ENCODE measurements at regions not wholly inside any gene's neighbourhood (a gene's known extent, or its start where the extent isn't known, plus 50 kb on each side); places are given as distances from the start of the nearest gene placed in this dataset.

DNA sequence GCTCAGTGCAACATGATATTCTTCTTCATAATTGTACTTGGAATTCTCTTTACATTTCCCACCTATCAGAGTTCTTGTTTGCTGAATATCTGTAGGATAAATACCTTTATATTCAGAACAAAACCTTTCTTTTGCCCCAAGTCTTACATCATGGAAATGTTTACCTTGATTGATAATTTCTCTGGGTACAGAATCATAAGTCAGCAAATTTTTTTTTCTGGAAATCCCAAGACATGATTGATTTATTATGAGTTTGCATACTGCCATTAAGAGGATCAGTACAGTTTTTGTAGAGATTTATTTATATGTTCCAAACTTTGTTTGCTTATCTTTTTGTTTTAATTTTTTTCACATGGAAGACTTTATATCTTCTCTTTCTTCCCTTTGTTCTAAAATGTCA lies 699.8 kb upstream of the KIF2B start:
- Histone ChIP-seq H3K9me2 (ENCODE audit: low read depth, low read length) (no peaks in the 10 kb centered on the region), H3K9me3 (ENCODE audit: low read length) (no peaks in the 10 kb centered on the region), H3K4me3 (ENCODE audit: low read depth, low read length, poor library complexity, severe bottlenecking) (no peak overlapping the region), H3K27ac (ENCODE audit: low read depth, low read length, poor library complexity, severe bottlenecking) (no peak overlapping the region), H3K4me2 (ENCODE audit: low read length) (no peak overlapping the region), H3K79me2 (ENCODE audit: insufficient read depth, low read length) (no peaks in the 10 kb centered on the region), H3K27me3 (ENCODE audit: insufficient read depth, low read length) (no peaks in the 10 kb centered on the region), H3K4me1 (ENCODE audit: insufficient read depth, low read length, severe bottlenecking) (no peaks in the 10 kb centered on the region), H3K9ac (ENCODE audit: low read length) (no peak overlapping the region), H4K20me1 (ENCODE audit: insufficient read depth, low read length) (no peaks in the 10 kb centered on the region), H3F3A (ENCODE audit: insufficient read depth, low read length) (no peaks in the 10 kb centered on the region), H2AFZ (ENCODE audit: low read length) (no peak overlapping the region), H3K36me3 (ENCODE audit: insufficient read depth, low read length) (no peaks in the 10 kb centered on the region)
- TF ChIP-seq CTCF (IDR thresholded peaks at IDR 0.05; ENCODE audit: low read length) = no peak

DNA sequence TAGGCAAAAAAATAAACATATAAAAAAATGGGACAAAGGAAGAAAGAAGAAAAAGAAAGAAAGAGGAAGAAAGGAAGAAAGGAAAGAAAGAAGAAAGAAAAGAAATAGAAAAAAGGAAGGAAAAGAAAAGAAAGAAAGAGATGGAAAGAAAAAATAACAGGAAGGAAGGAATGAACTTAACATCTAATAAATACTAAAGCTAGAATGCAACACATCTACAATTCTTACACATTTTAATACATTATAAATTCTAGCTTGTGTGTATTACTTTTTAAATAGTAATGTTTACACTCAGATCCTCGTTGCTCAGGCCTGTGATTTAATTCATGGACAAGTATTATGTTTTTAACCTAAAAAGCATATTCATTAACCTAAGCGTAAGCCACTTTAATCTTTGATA lies 703.0 kb upstream of the KIF2B start:
- Histone ChIP-seq H4K20me1 (ENCODE audit: insufficient read depth, low read length) (no peaks in the 10 kb centered on the region), H3F3A (ENCODE audit: insufficient read depth, low read length) (no peaks in the 10 kb centered on the region), H2AFZ (ENCODE audit: low read length) (no peak overlapping the region), H3K27ac (ENCODE audit: low read depth, low read length, poor library complexity, severe bottlenecking) (no peak overlapping the region), H3K79me2 (ENCODE audit: insufficient read depth, low read length) (no peaks in the 10 kb centered on the region), H3K9me3 (ENCODE audit: low read length) (no peaks in the 10 kb centered on the region), H3K4me1 (ENCODE audit: insufficient read depth, low read length, severe bottlenecking) (no peaks in the 10 kb centered on the region), H3K9ac (ENCODE audit: low read length) (no peak overlapping the region), H3K9me2 (ENCODE audit: low read depth, low read length) (no peaks in the 10 kb centered on the region), H3K36me3 (ENCODE audit: insufficient read depth, low read length) (no peaks in the 10 kb centered on the region), H3K4me3 (ENCODE audit: low read depth, low read length, poor library complexity, severe bottlenecking) (no peak overlapping the region), H3K27me3 (ENCODE audit: insufficient read depth, low read length) (no peaks in the 10 kb centered on the region), H3K4me2 (ENCODE audit: low read length) (no peak overlapping the region)
- TF ChIP-seq EZH2 (IDR thresholded peaks at IDR 0.05; ENCODE audit: borderline replicate concordance, low read length) (no peak), CTCF (IDR thresholded peaks at IDR 0.05; ENCODE audit: low read length) (no peak)

DNA sequence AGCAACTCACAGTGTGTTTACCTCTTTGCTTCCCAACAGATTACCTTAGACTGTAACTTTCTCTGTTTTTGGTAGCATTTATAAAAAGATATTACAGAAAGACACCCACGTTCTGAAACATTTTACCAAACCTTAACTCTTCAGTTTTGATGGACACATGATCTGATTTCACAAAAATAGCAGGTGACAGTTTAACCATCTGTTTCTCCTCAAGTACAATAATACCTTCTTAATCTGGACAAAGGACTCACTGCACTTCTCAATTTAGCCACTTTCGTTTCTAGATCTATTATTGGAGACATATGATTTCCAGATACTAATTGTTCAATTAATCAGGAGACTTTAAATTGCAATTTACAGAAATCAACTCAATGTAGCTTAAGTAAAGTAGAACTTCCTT lies 703.8 kb upstream of the KIF2B start:
- Histone ChIP-seq H3K9me3 (ENCODE audit: low read length) (no peaks in the 10 kb centered on the region), H3K4me3 (ENCODE audit: low read depth, low read length, poor library complexity, severe bottlenecking) (no peak overlapping the region), H3K36me3 (ENCODE audit: insufficient read depth, low read length) (no peaks in the 10 kb centered on the region), H3K9me2 (ENCODE audit: low read depth, low read length) (no peaks in the 10 kb centered on the region), H3K27me3 (ENCODE audit: insufficient read depth, low read length) (no peaks in the 10 kb centered on the region), H3K4me1 (ENCODE audit: insufficient read depth, low read length, severe bottlenecking) (no peaks in the 10 kb centered on the region), H3K9ac (ENCODE audit: low read length) (no peak overlapping the region), H4K20me1 (ENCODE audit: insufficient read depth, low read length) (no peaks in the 10 kb centered on the region), H3K4me2 (ENCODE audit: low read length) (no peak overlapping the region), H3K27ac (ENCODE audit: low read depth, low read length, poor library complexity, severe bottlenecking) (no peak overlapping the region), H3F3A (ENCODE audit: insufficient read depth, low read length) (no peaks in the 10 kb centered on the region), H2AFZ (ENCODE audit: low read length) (no peak overlapping the region), H3K79me2 (ENCODE audit: insufficient read depth, low read length) (no peaks in the 10 kb centered on the region)
- no peak for TF ChIP-seq EZH2 (IDR thresholded peaks at IDR 0.05; ENCODE audit: borderline replicate concordance, low read length)
- no peak for TF ChIP-seq CTCF (IDR thresholded peaks at IDR 0.05; ENCODE audit: low read length)

Measured in OCI-LY1 (cell line).